GM19467 (cell line): ENCODE measurements at regions not wholly inside any gene's neighbourhood (a gene's known extent, or its start where the extent isn't known, plus 50 kb on each side); places are given as distances from the start of the nearest gene placed in this dataset.
"Not testable (repeated sequence)": the region's sequence is repeated elsewhere in the genome, so short reads cannot be mapped to it uniquely, and the experiment has no call there.

Source experiments
- ATAC-seq: cut with Tn5 transposase; IDR thresholded peaks from one replicate; pipeline ENCODE4 v1.9.1; 2021; ENCODE audit warnings: mild to moderate bottlenecking, moderate library complexity; ENCODE audit not compliant: unreplicated experiment

- no peak for ATAC-seq
Observed at GRCh38 chr11:24108609-24109008, 388.2 kb upstream of the LUZP2 start.

- no peak for ATAC-seq
Observed at GRCh38 chr11:24122291-24122690, 374.6 kb upstream of the LUZP2 start.

- no peak for ATAC-seq
Observed at GRCh38 chr11:24124876-24125275, 372.0 kb upstream of the LUZP2 start.

GRCh38 chr11:24131698-24132097 lies 365.2 kb upstream of the LUZP2 start:
- no peak for ATAC-seq

- ATAC-seq = no peak
Observed at GRCh38 chr11:24132471-24132870, 364.4 kb upstream of the LUZP2 start.

GRCh38 chr11:24134879-24135589 lies 361.8 kb upstream of the LUZP2 start:
- ATAC-seq = no peak

GRCh38 chr11:24142062-24142461 lies 354.8 kb upstream of the LUZP2 start:
- ATAC-seq = no peak

GRCh38 chr11:24145411-24145810 lies 351.4 kb upstream of the LUZP2 start:
- ATAC-seq = no peak

- ATAC-seq = no peak
Observed at GRCh38 chr11:24153337-24153736, 343.5 kb upstream of the LUZP2 start.

GRCh38 chr11:24155792-24156191 lies 341.1 kb upstream of the LUZP2 start:
- no peak for ATAC-seq

GRCh38 chr11:24157316-24157715 lies 339.5 kb upstream of the LUZP2 start:
- no peak for ATAC-seq

- ATAC-seq = no peak
Observed at GRCh38 chr11:24161587-24161986, 335.3 kb upstream of the LUZP2 start.

GRCh38 chr11:24163146-24163545 lies 333.7 kb upstream of the LUZP2 start:
- no peak for ATAC-seq

- ATAC-seq = no peak
Observed at GRCh38 chr11:24163841-24164240, 333.0 kb upstream of the LUZP2 start.

GRCh38 chr11:24171869-24172268 lies 325.0 kb upstream of the LUZP2 start:
- ATAC-seq = no peak

- ATAC-seq = no peak
Observed at GRCh38 chr11:24181395-24182047, 315.3 kb upstream of the LUZP2 start.

- ATAC-seq = not testable (repeated sequence)
Observed at GRCh38 chr11:24185535-24185934, 311.3 kb upstream of the LUZP2 start.

GRCh38 chr11:24196733-24197132 lies 300.1 kb upstream of the LUZP2 start:
- ATAC-seq = no peak

GRCh38 chr11:24198481-24198880 lies 298.4 kb upstream of the LUZP2 start:
- no peak for ATAC-seq

- no peak for ATAC-seq
Observed at GRCh38 chr11:24199461-24199860, 297.4 kb upstream of the LUZP2 start.

GRCh38 chr11:24206030-24206429 lies 290.8 kb upstream of the LUZP2 start:
- no peak for ATAC-seq

- ATAC-seq = no peak
Observed at GRCh38 chr11:24206511-24206910, 290.3 kb upstream of the LUZP2 start.

- ATAC-seq = no peak
Observed at GRCh38 chr11:24216488-24216887, 280.4 kb upstream of the LUZP2 start.
